Left forelimb (tissue), 1 donor: ENCODE measurements at regions not wholly inside any gene's neighbourhood (a gene's known extent, or its start where the extent isn't known, plus 50 kb on each side); places are given as distances from the start of the nearest gene placed in this dataset.
"Not testable (repeated sequence)": the region's sequence is repeated elsewhere in the genome, so short reads cannot be mapped to it uniquely, and the experiment has no call there.

Experiments used
- DNase-seq: peaks from one replicate; pipeline ENCODE4 v3.0.0-alpha.2; 2018; ENCODE audit warnings: low spot score

DNA sequence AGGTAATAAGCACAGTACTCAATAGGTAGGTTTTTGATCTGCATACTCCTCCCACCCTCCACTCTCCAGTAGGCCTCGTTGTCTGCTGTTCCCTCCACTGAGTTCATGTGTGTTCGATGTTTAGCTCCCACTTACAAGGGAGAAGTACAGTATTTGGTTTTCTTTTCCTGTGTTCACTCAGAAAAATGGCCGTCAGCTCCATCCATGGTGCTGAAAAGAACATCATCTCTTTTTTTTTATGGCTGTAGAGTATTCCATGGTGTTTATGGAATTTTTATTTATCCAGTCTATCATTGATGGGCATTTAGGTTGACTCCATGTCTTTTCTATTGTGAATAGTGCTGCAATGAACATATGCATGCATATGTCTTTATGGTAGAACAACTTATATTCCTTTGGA lies 849.7 kb upstream of the NRXN1 start:
- no peak for DNase-seq

DNA sequence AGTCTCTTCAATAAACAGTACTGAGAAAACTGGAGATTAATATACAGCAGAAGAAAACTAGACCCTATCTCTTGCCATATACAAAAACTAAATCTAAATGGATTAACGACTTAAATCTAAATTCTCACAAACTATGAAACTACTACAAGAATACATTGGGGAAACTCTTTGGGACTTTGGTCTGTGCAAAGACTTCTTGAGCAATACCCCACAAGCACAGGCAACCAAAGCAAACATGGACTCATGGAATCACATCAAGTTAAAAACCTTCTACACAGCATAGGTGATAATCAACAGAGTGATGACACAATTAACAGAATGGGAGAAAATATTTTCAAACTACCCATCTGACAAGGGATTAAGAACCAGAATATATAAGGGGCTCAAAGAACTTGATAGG lies 848.2 kb upstream of the NRXN1 start:
- no peak for DNase-seq

DNA sequence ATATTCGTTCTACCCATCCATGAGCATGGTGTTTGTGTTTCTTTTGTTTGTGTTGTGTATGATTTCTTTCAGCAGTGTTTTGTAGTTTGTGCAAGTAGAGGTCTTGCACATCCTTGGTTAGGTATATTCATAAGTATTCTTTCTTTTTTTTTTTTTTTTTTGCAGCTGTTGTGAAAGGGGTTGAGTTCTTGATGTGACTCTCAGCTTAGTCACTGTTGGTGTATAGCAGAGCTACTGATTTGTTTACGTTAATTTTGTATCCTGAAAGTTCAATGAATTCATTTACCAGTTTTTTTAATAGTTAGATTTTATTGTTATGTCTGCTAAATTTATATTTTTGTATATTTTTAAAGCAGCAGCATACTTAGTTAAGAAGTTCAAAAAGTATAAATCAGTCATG lies 834.4 kb upstream of the NRXN1 start:
- no peak for DNase-seq

DNA sequence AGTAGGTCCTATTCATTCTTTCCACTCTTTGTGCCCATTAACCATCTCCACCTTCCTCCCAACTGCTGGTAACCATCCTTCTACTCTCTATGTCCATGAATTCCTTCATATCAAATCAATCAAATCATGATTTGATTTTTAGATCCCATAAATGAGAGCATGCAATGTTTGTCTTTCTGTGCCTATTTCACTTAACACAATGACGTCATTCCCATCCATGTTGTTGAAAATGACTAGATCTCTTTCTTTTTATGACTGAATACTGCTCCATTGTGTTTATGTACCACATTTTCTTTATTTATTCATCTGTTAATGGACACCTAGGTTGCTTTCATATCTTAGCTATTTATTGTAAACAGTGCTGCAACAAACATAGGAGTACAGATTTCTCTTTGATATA lies 827.3 kb upstream of the NRXN1 start:
- no peak for DNase-seq

DNA sequence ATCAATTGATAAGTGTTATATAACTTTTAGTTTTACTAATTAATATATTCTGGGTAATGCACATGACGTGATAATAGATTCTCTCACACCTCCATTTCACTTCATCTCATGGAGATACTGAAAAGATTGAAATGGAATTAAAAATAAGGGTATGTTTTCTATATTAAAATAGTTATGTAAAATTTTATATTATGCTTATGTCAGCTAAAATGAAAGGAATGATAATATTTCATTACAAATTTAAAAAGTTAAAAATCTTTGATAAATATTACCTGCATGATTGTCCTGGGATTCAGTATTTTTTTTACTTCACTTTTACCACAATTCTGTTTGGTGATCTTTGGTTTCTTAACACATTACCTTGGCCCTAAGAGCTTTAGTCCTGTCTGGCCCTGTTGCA lies 823.8 kb upstream of the NRXN1 start:
- DNase-seq: no peak

DNA sequence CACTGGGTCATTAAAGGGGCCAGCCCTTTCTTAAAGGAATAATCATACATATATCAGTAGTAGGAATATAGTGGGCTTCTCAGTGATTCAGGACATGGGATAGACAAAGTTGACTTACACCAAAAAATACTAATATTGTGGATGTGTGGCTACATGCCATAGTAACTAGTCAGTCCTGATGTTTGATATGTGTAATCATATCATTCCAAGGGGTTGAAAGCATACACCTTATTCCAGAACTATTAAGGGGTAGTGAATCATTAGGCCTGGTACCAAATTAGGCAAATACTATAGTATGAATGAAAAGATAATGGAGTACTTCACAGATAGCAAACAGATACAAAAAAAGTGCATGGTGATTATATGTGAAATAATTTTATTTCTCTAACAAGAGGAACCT lies 814.9 kb upstream of the NRXN1 start:
- no peak for DNase-seq

DNA sequence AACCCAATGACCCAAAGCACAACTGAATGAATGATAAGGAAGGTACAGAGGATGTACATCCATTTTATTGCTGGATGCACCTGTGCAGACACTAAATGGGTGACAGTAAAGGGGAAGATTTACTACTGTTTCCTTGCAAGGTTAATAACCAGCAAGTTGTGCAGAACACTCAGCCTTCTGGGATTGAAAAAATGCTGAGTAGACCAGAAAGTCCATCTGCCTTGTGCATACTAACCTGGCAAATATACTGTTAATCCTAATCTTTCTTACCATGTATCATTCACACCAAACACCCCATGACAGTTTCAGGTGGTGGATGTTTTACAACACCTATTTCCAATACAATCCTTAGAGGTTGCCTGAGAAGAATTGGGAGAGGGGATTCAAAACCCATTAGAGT lies 814.1 kb upstream of the NRXN1 start:
- no peak for DNase-seq

DNA sequence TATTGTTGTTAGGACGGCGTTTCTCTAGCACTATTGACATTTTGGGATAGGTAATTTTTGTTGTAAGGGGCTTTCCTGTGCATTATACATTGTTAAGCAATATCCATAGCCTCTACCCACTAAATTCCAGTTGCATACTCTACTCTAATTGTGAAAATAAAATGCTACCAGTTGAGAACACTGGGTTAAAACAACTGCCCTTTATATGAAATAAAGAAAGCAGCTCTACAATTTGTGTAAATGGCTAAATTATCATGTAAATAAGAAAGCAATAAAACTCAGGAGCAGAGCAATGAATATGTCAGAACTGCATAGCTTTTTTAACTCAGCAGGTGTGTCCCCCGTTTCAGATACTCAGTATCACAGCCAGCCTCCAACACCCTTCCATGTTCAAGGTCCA lies 812.7 kb upstream of the NRXN1 start:
- no peak for DNase-seq

DNA sequence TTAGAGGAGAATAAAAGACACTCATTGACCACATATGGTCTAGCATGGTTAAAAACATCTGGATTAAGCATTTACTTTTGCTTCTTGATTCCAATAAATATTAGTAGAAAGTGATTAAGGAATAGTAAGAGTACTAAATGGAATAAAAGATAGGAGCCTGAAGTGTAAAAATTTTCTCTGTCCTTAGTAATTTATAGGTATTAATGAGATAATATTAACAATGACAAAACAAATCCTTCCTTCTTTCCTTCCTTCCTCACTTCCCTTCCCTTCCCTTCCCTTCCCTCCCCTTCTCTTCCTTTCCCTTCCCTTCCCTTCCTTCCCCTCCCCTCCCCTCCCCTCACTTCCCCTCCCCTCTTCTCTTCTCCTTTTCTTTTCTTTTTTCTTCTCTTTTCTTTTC lies 797.5 kb upstream of the NRXN1 start:
- no peak for DNase-seq

DNA sequence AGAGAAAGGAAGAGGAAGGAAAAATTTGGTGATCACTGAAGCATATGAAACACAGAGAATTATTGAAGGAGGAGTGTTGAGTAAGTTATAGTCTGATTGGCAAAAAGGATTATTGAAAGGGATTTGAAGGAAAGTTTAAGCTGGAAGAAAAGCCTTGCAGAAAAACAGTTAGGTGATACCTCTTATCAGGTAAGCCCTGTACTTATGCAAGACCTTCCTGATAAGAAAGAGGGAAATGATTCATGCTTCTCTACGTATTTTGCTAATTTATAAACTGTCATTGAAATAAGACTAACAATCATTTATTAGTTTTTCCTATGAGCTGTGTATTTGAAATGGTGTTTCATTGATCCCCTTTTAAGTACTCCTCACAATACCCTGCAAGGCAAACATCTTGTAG lies 793.9 kb upstream of the NRXN1 start:
- DNase-seq: no peak

DNA sequence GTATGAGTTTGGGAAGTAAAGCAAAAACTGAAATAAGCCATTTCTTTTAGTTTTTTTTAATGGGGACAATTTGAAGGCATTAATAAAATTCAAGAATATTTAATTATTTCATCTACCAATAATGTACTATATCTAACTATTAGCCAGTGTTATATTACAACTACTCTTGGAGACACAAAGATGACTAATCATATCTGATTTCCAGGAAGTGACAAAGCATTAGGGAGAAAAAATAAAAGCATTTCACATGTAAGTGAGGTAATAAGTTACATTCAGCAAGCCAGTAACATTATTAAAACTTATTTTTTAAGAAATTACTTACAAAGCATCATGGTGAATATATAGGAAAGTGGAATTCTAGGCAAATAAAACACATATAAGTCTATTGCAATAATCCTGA lies 781.3 kb upstream of the NRXN1 start:
- no peak for DNase-seq

DNA sequence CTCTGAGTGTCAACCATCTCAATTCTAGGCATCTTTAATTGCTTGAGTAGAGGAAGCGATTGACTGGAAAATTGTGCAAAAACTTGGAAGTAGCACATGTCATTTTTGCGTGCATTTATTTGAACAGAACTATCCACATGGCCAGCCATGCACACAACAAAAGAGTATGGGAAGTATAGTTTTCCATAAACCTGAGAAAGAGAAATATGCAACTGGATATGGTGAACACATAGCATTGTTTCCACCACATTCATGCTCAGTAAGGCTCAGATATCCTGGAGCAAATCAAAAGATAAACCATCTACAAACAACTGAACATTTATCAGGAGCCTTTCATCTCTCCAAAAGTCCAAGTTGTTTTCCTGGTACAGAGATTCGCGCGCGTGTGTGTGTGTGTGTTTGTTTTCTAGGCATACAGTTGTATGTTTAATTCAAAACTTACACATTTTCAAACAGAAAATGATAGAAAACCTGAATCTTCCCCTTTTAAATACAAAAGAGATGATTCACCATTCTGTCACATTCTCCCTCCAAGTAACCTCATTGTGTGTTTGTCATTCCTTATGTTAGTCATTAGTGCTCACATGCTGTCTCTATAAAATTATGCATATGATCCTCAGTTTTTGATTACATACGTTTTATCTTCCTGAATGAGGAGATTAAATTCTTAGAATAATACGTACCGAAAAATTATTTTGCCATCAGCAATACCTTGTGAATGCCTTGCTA lies 780.4 kb upstream of the NRXN1 start:
- DNase-seq: no peak

DNA sequence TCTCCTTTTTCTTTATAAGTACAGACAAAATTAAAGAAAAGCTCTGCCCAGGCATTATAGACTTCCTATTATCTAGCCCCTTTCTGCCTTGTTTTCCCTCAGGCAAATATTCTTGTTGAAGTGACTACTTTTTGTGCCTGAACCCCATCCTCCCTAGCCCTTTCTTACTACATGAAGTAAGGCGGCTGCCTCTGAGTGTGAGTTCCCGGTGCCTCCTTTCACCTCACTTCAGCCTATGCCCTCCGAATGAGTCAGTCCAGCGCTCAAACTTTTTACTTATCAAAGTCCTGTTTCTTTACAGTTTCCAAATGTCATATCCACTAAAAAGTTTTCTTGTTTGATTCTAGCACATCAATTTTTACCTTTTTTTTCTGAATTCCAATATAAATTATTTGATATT lies 778.3 kb upstream of the NRXN1 start:
- DNase-seq: no peak

DNA sequence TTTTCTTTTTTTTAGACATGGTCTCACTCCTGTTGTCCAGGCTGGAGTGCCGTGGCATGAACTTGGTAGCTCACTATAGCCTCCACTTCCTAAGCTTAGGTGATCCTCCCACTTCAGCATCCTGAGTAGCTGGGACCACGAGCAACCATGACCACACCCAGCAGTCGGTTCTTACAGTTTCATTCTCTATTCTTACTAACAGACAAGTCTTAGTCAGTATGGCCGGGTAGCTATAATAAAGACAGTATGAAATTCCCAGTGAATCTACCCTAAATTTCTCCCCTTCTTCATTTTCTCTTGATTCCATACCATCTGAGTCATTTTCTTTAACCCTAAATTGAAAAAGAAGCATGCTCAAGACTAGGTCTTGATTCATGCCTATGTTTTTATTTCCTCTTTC lies 775.3 kb upstream of the NRXN1 start:
- DNase-seq: no peak

DNA sequence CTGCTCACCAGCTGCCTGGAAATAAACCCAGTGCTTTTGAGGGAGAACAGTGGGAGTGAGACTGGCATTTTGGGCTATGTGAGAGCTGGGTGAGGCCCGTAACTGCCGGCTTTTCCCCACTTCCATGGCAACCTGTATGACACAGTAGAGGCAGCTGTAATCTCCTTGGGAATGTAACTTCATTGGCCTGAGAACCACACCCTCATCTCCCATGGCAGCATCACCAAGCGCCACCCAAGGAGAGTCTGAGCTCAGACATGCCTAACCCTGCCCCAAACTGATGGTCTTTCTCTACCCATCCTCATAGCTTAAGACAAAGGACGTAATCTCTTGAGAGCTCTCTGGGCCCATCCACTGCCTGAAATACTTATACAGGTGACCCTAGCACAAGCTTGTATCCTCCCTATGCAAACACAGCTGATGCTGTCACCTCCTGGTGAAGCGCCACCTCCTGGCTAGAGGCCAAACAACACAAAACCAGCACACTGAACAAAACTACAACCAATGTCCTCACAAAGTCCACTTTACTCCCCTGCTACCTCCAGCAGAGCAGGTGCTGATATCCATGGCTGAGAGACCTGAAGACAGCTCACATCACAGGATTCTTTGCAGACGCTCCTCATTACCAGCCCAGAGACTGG lies 763.4 kb upstream of the NRXN1 start:
- DNase-seq: no peak

DNA sequence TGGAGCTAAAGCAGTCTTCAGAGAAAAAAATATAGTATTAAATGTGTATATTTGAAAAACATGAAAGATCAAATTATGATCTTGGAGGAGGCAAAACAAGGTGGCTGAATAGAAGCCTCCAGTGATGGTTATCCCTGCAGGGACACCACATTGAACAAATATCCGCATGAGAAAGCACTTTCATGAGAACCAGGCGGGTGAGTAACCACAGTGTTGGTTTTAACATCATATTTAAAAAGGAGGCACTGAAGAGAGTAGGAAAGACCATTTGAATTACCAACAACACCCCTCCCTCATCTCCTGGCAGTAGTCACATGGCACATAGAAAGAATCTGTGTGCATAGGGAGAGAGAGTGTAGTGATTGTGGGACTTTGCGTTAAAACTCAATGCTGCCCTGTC lies 759.6 kb upstream of the NRXN1 start:
- no peak for DNase-seq

DNA sequence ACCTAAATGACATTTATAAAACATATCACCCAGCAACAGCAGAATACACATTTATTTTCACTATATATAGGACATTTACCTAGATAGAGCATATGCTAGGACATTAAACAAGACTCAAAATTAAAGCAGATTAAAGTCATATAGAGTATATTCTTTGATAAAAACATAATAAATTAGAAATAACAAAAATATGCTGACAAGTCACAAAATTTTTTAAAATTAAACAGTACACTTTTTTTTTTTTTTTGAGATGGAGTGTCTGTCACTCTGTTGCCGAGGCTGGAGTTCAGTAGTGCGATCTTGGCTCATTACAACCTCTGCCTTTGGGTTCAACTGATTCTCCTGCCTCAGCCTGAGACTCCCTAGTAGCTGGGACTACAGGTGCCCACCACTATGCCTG lies 758.9 kb upstream of the NRXN1 start:
- DNase-seq: no peak

DNA sequence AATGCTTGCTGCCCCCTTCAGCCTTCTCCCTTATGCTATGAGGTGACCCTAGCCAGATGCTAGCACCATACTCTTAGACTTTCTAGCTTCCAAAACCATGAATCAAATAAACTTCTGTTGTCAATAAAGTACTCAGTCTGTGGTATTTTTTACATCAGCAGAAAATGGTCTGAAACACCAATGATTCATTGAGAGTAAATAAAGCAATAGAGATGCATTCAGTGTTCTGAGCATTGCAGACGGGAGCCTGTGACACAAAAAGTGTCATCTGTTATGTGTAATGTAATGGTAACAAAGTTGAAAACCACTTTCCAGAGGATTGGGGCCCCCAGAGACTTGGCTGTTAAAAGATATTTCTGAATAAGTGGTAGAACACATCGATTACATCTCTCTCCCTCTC lies 758.0 kb upstream of the NRXN1 start:
- no peak for DNase-seq

DNA sequence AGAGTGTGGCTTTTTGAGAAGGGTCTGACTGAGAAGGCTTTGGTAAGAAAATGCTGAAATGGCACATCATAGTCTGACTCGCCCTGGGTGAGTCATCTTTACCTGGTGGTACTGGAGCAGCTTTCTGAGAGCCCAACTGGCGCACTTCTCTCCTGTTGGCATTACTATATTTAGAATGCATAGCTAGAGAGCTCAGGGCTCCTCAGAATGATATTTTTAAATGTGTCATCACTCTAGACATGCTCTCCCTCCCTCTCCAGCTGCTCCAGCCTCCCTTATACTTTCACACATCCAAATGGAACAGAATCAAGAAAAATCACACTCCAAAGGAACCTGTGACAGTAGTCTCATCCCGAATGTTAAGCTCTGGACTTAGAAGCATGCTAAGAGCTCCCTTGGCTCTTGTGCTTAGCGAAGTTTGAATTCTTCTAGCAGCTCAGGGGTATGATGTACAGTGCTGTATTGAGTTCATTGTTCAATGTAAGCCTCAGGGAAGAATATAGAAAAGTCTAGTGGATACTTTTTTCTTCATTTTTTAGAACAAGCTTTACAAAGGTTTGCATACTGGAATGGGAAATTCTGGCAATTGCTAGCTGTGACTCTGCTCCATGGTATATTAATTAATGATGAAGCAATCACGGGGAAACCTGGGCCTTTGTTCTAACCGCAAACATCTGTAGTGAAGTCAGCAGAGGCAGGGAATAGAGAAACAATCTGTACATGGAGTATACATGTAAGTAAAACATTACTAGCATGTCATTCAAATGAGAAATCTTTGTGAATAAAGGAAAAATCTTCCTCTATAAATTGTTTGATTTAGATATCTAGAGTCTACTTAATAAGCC lies 751.2 kb upstream of the NRXN1 start:
- DNase-seq: no peak

DNA sequence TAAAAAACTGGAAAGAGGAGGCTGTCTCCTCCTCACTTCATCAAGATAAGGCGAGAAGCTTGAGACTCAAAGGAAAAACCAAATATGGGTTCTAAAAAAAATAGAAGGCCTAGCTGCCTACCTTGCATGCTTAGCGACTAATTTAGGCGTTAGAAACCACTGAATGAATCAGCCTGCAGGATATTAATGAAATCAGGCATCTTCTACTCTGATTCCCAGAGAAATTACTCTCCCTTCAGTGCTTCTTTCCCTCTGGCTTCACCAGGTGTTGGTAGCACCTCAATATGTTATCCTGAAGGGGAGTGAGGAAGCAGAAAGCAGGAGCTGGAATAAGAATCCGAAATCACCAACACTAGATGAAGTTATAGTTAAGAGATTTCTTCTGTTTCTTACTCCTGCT lies 749.8 kb upstream of the NRXN1 start:
- DNase-seq: no peak

DNA sequence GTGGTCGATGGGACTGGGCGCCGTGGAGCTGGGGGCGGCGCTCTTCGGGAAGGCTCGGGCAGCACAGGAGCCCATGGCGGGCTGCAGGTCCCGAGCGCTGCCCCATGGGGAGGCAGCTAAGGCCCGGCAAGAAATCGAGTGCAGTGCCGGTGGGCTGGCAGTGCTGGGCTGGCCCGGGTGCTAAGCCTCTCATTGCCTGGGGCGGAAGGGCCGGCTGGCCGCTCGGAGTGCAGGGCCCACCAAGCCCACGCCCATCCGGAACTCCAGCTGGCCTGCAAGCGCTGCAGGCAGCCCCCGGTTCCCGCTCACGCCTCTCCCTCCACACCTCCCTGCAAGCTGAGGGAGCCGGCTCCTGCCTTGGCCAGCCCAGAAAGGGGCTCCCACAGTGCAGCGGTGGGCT lies 748.4 kb upstream of the NRXN1 start:
- DNase-seq: no peak

DNA sequence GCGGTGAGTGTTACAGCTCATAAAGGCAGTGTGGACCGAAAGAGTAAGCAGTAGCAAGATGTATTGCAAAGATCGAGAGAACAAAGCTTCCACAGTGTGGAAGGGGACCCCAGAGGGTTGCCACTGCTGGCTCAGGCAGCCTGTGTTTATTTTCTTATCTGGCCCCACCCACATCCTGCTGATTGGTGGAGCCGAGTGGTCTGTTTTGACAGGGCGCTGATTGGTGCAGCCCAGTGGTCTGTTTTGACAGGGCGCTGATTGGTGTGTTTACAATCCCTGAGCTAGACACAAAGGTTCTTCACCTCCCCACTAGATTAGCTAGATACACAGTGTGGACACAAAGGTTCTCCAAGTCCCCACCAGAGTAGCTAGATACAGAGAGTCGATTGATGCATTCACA lies 747.8 kb upstream of the NRXN1 start:
- DNase-seq: not testable (repeated sequence)

DNA sequence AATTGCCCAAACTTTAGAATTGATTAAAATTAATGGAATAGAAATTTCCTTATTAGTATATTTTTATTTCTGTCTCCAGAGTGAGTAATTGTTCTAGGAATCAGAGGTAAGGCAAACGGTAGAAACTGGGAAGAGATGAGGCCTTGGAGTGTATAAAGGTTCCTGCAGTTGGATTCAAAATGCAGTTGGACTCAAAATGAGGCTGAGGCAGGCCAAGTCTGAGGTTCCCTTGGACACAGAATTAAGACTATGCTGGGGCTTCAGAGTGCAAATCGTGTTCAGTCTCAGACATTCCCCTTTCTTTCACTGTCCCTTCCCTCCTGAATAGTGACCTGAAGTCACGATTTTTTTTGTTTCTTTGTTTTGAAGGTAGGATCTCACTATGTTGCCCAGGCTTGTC lies 746.9 kb upstream of the NRXN1 start:
- no peak for DNase-seq
